GM23338 (cell line): ENCODE measurements at regions not wholly inside any gene's neighbourhood (a gene's known extent, or its start where the extent isn't known, plus 50 kb on each side); places are given as distances from the start of the nearest gene placed in this dataset.

Experiments
- ATAC-seq: fragments of 200-7000 bp; cut with Tn5 transposase; 3 replicates; pipeline ENCODE4 v1.9.1; 2020
- DNase-seq: peaks from one replicate; pipeline ENCODE4 v3.0.0-alpha.2; 2015; ENCODE audit warnings: low spot score
- H2AFZ ChIP-seq: fragments of 200-600 bp; sonication (generic); 2 replicates; pipeline ENCODE4 v1.8.0; 2016; ENCODE audit warnings: antibody characterized with exemption, mild to moderate bottlenecking, moderate library complexity
- H3F3A ChIP-seq: fragments of 200-600 bp; sonication (generic); replicated peaks from 2 replicates; pipeline ENCODE4 v1.8.0; 2017; ENCODE audit warnings: antibody characterized with exemption, mixed run types, low read depth
- H3K27ac ChIP-seq: fragments of 200-600 bp; sonication (generic); 2 replicates; pipeline ENCODE4 v1.6.1; 2016; ENCODE audit warnings: low read depth
- H3K27me3 ChIP-seq: fragments of 200-600 bp; sonication (generic); 2 replicates; pipeline ENCODE4 v1.8.0; 2016; ENCODE audit warnings: mild to moderate bottlenecking, mixed run types, moderate library complexity; ENCODE audit not compliant: insufficient read depth
- H3K36me3 ChIP-seq: fragments of 200-600 bp; sonication (generic); 2 replicates; pipeline ENCODE4 v1.8.0; 2016; ENCODE audit warnings: mild to moderate bottlenecking; ENCODE audit not compliant: insufficient read depth
- H3K4me1 ChIP-seq: fragments of 200-600 bp; sonication (generic); 2 replicates; pipeline ENCODE4 v1.8.0; 2016; ENCODE audit warnings: mild to moderate bottlenecking, moderate library complexity; ENCODE audit not compliant: insufficient read depth
- H3K4me2 ChIP-seq: fragments of 200-600 bp; sonication (generic); 2 replicates; pipeline ENCODE4 v1.7.1; 2017; ENCODE audit warnings: mixed run types
- H3K4me3 ChIP-seq: fragments of 200-600 bp; sonication (generic); 2 replicates; pipeline ENCODE4 v1.6.1; 2016; ENCODE audit warnings: mixed run types
- H3K79me2 ChIP-seq: fragments of 200-600 bp; sonication (generic); replicated peaks from 2 replicates; pipeline ENCODE4 v1.8.0; 2017; ENCODE audit warnings: mild to moderate bottlenecking; ENCODE audit not compliant: insufficient read depth
- H3K9me2 ChIP-seq: fragments of 200-600 bp; sonication (generic); 2 replicates; pipeline ENCODE4 v1.8.0; 2017; ENCODE audit not compliant: insufficient read depth
- H4K20me1 ChIP-seq: fragments of 200-600 bp; sonication (generic); replicated peaks from 2 replicates; pipeline ENCODE4 v1.8.0; 2017; ENCODE audit warnings: mild to moderate bottlenecking; ENCODE audit not compliant: insufficient read depth
- H3K27ac Mint-ChIP-seq: 2 replicates; pipeline ENCODE4 v1.8.0; 2020; ENCODE audit warnings: inconsistent platforms, mild to moderate bottlenecking, moderate library complexity, mixed read lengths
- H3K27me3 Mint-ChIP-seq: 3 replicates; pipeline ENCODE4 v1.8.0; 2022; ENCODE audit warnings: low read depth, mild to moderate bottlenecking, moderate library complexity, mixed read lengths, inconsistent platforms; ENCODE audit not compliant: insufficient read depth, poor library complexity
- H3K36me3 Mint-ChIP-seq: 3 replicates; pipeline ENCODE4 v1.8.0; 2021; ENCODE audit warnings: low read depth, mild to moderate bottlenecking, inconsistent platforms, moderate library complexity, mixed read lengths
- H3K4me1 Mint-ChIP-seq: 3 replicates; pipeline ENCODE4 v1.8.0; 2020; ENCODE audit warnings: mild to moderate bottlenecking, inconsistent platforms, mixed read lengths
- H3K4me3 Mint-ChIP-seq: 3 replicates; pipeline ENCODE4 v1.8.0; 2021; ENCODE audit warnings: moderate library complexity, mild to moderate bottlenecking, inconsistent platforms, mixed read lengths
- H3K9me3 Mint-ChIP-seq: 3 replicates; pipeline ENCODE4 v1.8.0; 2020; ENCODE audit warnings: moderate library complexity, mild to moderate bottlenecking, inconsistent platforms, mixed read lengths
- CREB1 ChIP-seq: fragments of 250-450 bp; sonication (Bioruptor Pico); IDR thresholded peaks from 2 replicates; pipeline ENCODE4 v1.5.0; 2020; ENCODE audit warnings: low read depth, mild to moderate bottlenecking, moderate library complexity
- ETS1 ChIP-seq: IDR thresholded peaks from 2 replicates; pipeline ENCODE4 v1.6.1; 2016; ENCODE audit warnings: antibody characterized with exemption
- EZH2 ChIP-seq: fragments of 200-600 bp; sonication (generic); IDR thresholded peaks from one replicate; pipeline ENCODE4 v1.8.0; 2017; ENCODE audit warnings: antibody characterized with exemption, mild to moderate bottlenecking, low read depth; ENCODE audit not compliant: unreplicated experiment
- EZH2phosphoT487 ChIP-seq: fragments of 200-600 bp; sonication (generic); IDR thresholded peaks from one replicate; pipeline ENCODE4 v1.8.1; 2018; ENCODE audit warnings: antibody characterized with exemption; ENCODE audit not compliant: unreplicated experiment
- JUNB ChIP-seq: IDR thresholded peaks from one replicate; pipeline ENCODE4 v1.6.1; 2016; ENCODE audit warnings: antibody characterized with exemption; ENCODE audit not compliant: unreplicated experiment
- NANOG ChIP-seq: IDR thresholded peaks from 2 replicates; pipeline ENCODE4 v1.6.1; 2016; ENCODE audit warnings: antibody characterized with exemption, borderline replicate concordance
- POLR2AphosphoS5 ChIP-seq: IDR thresholded peaks from 2 replicates; pipeline ENCODE4 v1.6.1; 2016; ENCODE audit warnings: antibody characterized with exemption, low read depth
- REST ChIP-seq: IDR thresholded peaks from one replicate; pipeline ENCODE4 v1.6.1; 2018; ENCODE audit warnings: antibody characterized with exemption; ENCODE audit not compliant: unreplicated experiment
- STAT1 ChIP-seq: IDR thresholded peaks from one replicate; pipeline ENCODE4 v1.6.1; 2016; ENCODE audit warnings: antibody characterized with exemption; ENCODE audit not compliant: unreplicated experiment
- ZNF114 ChIP-seq: fragments of 250-450 bp; sonication (Bioruptor Pico); IDR thresholded peaks from 2 replicates; pipeline ENCODE4 v1.5.0; 2020; ENCODE audit warnings: mild to moderate bottlenecking, moderate library complexity
- ZNF331 ChIP-seq: fragments of 250-450 bp; sonication (Bioruptor Pico); IDR thresholded peaks from 2 replicates; pipeline ENCODE4 v1.5.0; 2020; ENCODE audit warnings: low read depth, mild to moderate bottlenecking, moderate library complexity
- ZNF462 ChIP-seq: fragments of 250-450 bp; sonication (Bioruptor Pico); IDR thresholded peaks from 2 replicates; pipeline ENCODE4 v1.5.0; 2020; ENCODE audit warnings: mild to moderate bottlenecking, moderate library complexity
- TF ChIP-seq, protein P1 (sequence below), 2 experiments: fragments of 200-600 bp in 1 of 2; sonication (generic) in 1 of 2; conservative IDR thresholded peaks; 2 replicates each; pipeline versions ENCODE4 v1.5.1 to v1.6.1; 2016 to 2017; ENCODE audit warnings: antibody characterized with exemption in 2 of 2, low read depth in 2 of 2, mild to moderate bottlenecking in 2 of 2, moderate library complexity in 1 of 2

DNA sequence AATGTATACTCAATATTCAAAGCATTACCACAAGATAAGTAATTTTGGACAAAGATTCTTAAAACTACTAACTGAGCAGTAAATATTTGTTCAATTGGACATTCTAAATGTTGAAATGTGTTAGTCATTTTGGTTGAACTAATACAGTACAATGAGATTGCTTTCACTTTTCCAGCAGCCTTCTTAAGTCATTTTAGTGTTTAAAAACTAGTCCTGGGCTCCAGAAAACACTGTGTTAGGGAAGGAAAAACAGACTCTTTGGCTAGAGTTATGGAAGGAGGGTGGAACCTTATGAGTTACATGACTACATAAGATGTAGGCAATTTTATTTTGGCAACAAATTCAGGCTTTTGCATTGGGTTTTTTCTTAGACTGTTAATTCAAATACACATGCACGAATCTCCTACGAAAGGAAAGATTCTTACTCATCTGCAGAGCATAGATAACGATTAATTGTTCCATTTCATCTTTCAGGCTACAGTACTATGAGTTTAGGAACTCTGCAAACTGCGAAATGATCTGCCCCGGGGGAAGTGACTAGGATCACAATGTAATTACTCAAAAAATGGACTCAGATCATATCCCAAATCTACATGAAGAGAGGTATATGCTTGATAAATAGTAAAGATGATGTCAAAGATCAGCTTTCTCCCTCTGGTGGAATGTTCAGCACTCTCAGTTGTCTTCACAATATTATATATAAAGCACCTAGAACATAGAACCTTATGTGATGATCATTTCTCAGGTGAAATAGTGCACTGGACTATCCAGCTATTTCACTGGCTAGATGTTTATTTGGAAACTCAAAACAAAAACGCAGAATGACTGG is 492.8 kb upstream of the MDFIC2 start:
- no peaks in the 10 kb centered on the region for H3K27me3 ChIP-seq
- no peaks in the 10 kb centered on the region for H3K36me3 ChIP-seq
- no peak overlapping the region for H3K4me2 ChIP-seq
- no peak overlapping the region for H3K27ac ChIP-seq
- no peaks in the 10 kb centered on the region for H3F3A ChIP-seq
- 0 out of 2 replicates have a peak overlapping the region, but pooled peaks have one; percentile 4 for H2AFZ ChIP-seq
- DNase-seq = no peak
- H4K20me1 ChIP-seq = no peaks in the 10 kb centered on the region
- H3K4me3 ChIP-seq = no peak overlapping the region
- no peaks in the 10 kb centered on the region for H3K27me3 Mint-ChIP-seq
- TF ChIP-seq POLR2AphosphoS5 = no peak
- TF ChIP-seq CREB1 (CRISPR knock-in tag) = no peak
- no peak for TF ChIP-seq NANOG
- no peak for TF ChIP-seq EZH2phosphoT487
- no peak for TF ChIP-seq REST
- TF ChIP-seq, protein P1, sequence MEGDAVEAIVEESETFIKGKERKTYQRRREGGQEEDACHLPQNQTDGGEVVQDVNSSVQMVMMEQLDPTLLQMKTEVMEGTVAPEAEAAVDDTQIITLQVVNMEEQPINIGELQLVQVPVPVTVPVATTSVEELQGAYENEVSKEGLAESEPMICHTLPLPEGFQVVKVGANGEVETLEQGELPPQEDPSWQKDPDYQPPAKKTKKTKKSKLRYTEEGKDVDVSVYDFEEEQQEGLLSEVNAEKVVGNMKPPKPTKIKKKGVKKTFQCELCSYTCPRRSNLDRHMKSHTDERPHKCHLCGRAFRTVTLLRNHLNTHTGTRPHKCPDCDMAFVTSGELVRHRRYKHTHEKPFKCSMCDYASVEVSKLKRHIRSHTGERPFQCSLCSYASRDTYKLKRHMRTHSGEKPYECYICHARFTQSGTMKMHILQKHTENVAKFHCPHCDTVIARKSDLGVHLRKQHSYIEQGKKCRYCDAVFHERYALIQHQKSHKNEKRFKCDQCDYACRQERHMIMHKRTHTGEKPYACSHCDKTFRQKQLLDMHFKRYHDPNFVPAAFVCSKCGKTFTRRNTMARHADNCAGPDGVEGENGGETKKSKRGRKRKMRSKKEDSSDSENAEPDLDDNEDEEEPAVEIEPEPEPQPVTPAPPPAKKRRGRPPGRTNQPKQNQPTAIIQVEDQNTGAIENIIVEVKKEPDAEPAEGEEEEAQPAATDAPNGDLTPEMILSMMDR (conservative IDR thresholded peaks at IDR 0.05; ENCODE audit: low read depth in 2 of 2) = no peak
- no peak for TF ChIP-seq JUNB
- no peak for TF ChIP-seq EZH2
- no peak for TF ChIP-seq ZNF462 (CRISPR knock-in tag)
- TF ChIP-seq ZNF331 (CRISPR knock-in tag) = no peak
- no peak for TF ChIP-seq STAT1
- TF ChIP-seq ZNF114 (CRISPR knock-in tag) = no peak
- TF ChIP-seq ETS1 = no peak
- H3K4me3 Mint-ChIP-seq = no peak overlapping the region
- H3K4me1 Mint-ChIP-seq = peaks cover 4% of the 10 kb centered on the region; the same call in 2 of the 3 replicates
- H3K79me2 ChIP-seq = no peaks in the 10 kb centered on the region
- ATAC-seq = no peak
- no peaks in the 10 kb centered on the region for H3K36me3 Mint-ChIP-seq
- H3K4me1 ChIP-seq = no peaks in the 10 kb centered on the region
- no peaks in the 10 kb centered on the region for H3K9me3 Mint-ChIP-seq
- no peak overlapping the region for H3K27ac Mint-ChIP-seq
- H3K9me2 ChIP-seq = peaks cover 4% of the 10 kb centered on the region; the same call in 1 of the 2 replicates
